NCI-H187 treated with DMSO at 0.1 percent for 48 hours (cell line): ENCODE measurements at regions not wholly inside any gene's neighbourhood (a gene's known extent, or its start where the extent isn't known, plus 50 kb on each side); places are given as distances from the start of the nearest gene placed in this dataset.

Experiments used
- DNase-seq: peaks from one replicate; lab custom pipeline; 2025; lab: John Stamatoyannopoulos, UW

GRCh38 chr4:37073226-37073840 lies 171.2 kb upstream of the NWD2 start:
- no peak for DNase-seq

- DNase-seq = no peak
Observed at GRCh38 chr4:37082912-37083311, 161.6 kb upstream of the NWD2 start.

GRCh38 chr4:37095925-37096324 lies 148.6 kb upstream of the NWD2 start:
- DNase-seq = no peak

- no peak for DNase-seq
Observed at GRCh38 chr4:37101182-37101581, 143.4 kb upstream of the NWD2 start.

DNA sequence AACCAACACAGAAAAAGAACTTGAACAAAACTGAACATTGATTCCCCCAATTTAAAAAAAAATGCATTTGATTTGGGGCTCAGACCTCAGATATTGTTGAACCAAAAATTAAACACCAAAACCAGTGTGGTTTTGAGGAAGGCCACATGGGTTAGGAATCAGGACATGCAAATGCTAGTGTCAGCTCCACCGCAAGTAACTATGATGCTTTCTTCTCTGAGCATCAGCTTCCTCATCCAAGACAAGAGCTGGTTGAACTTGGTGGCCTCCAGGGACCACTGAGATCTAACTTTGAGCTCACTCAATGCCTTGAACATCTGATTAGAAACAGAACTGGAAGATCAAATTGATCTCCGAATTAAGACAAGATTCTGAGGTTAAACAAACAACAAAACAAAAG lies 142.9 kb upstream of the NWD2 start:
- no peak for DNase-seq

DNA sequence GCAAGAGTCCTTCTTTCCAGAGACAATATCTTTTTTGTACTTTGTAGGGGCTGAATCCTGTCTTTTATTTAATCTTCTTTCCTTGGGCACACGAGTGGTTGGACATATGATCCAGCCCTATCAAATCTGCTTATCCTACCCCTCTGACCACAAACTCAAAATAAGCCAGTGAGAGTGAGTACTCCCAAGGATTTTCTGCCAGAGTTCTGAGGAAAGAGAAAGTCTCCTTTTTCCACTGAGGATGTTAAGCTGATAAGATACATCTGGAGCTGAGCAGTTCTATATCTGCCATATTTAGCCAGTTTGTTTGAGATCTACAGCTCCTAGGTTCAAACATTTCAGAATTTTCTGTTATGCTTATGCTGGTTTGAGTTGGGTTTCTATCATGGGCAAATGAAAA lies 134.8 kb upstream of the NWD2 start:
- no peak for DNase-seq

GRCh38 chr4:37124800-37125199 lies 119.7 kb upstream of the NWD2 start:
- no peak for DNase-seq

DNA sequence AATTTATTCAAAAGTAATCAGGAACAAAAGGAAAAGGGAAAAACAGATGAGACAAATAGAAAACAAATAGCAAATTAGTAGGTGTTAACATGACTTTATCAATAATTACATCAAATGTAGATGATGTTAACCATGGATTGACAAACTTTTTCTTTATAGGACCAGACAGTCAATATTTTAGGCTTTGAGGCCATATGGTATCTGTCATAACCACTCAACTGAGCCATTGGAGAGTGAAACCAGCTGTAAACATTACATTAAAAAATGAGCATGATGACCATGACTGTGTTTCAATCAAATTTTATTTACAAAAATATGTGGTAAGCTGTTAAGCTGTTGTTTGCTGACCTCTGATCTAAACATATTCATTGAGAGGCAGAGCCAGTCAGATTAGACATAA lies 118.5 kb upstream of the NWD2 start:
- DNase-seq = no peak

GRCh38 chr4:37130465-37130864 lies 114.1 kb upstream of the NWD2 start:
- no peak for DNase-seq

DNA sequence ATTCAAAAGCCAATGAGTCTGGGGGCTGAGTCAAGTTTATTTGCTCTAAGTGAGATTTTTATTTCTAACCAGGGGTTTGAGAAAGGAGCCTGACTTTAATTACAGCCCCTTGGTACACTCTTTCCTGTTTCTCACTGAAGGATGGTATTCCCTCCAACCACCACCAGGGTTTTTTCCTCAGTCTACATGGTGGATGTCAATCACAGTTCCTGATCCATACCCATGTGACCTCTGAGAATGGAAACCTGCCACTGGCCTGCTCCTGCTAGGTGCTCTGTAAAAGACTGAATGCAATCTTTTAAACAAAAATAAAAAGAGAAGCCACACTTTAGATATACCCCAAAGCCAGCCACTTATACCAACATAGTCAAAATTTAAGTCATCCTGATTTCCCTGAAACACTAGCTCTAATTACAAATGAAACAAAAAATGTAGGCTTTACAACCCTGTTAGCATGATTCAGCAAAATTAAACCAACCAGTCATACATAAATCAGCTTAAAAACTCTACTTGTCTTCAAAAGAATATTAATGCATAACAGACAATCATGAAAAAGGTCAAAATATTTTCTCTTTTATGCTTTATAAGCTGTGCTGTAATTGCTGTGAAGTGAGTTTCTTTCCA lies 112.1 kb upstream of the NWD2 start:
- no peak for DNase-seq

DNA sequence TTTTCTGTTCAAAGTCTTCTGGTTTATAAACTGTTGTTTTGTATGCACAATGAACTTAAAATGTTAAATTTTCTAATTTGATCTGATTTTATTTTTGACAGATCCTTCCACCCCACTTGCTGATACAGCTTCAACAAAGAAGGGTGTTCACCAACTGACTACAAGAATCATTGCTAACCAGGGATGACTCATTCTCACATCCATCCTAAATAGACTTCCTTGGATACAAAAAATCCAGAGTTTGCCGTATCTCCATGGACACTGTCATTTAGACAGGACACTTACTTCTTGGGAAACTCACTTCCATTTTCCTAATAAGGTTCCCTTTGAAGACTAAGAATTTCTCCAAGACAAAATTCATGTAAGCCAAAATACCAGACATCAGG lies 111.6 kb upstream of the NWD2 start:
- DNase-seq = no peak

DNA sequence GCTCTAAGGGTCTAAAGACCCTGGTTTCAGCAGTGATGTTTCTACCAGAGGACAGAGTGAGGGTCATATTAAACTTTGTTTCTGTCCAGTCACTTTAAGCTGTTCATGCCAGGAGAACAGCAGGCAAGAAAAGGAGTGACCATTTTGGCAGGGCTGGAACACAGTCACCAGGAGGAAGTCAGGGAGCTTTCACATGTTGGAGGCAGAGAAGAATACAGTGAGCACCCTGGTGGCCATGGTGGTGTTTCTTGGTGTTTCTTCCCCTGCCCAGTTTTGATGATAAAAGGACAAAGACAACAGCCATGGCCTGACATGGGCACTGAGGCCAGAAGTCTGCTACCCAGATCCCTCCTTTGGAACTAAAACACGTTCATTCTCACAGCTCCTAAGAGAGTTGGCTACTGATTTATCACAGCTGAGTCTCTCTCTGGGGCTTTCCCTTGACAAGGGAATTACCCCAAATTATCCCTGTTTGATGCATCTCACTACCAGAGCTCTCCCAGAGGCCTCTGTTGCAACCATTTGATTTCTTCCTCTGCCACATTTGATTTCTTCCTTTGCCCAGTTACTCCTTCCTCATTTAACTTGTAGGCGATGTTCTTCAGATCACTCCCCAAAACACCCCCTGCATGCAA lies 106.4 kb upstream of the NWD2 start:
- no peak for DNase-seq

GRCh38 chr4:37138789-37139188 lies 105.8 kb upstream of the NWD2 start:
- no peak for DNase-seq

GRCh38 chr4:37139987-37140386 lies 104.6 kb upstream of the NWD2 start:
- no peak for DNase-seq

DNA sequence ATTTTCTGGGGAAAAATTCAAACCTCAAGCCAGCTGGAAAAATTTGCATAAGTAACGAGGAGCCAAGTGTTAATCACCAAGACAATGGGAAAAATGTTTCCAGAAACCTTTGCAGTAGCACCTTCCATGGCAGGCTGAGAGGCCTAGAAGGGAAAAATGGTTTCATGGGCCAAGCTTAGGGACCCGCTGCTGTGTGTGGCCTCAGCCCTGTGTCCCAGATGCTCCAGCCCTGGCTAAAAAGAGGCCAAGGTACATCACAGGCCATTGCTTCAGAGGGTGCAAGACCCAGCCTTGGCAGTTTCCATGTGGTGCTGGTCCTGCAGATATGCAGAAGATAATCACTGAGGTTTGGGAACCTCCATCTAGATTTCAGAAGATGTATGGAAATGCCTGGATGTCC lies 98.3 kb upstream of the NWD2 start:
- no peak for DNase-seq

DNA sequence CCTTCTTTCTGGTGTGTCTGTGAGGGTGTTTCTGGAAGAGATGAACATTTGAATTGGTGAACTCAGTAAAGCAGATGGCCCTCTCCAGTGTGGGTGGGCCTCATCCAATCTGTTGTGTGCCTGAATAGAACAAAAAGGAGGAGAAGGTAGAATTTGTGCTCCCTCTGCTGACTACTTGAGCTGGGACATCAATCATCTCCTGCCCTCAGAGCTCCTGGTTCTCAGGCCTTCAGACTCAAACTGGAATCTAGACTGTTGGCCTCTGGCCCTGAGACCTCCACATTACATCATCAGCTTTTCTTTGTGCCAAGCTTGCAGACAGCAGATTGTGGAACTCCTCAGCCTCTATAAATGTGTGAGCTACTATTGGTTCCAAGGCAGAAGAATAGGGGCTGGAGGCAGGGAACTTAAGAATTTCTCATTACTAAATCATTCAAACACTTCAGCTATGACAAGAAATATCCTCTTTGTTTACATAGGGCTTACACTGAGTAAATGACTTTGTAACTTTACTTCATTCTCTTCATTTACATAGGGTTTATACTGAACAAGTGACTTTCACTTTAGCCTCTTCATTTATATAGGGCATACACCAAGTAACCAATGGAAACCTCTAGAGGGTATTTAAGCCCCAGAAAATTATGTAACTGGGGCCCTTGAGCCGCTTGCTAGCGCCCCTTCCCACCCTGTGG lies 86.9 kb upstream of the NWD2 start:
- DNase-seq = no peak

DNA sequence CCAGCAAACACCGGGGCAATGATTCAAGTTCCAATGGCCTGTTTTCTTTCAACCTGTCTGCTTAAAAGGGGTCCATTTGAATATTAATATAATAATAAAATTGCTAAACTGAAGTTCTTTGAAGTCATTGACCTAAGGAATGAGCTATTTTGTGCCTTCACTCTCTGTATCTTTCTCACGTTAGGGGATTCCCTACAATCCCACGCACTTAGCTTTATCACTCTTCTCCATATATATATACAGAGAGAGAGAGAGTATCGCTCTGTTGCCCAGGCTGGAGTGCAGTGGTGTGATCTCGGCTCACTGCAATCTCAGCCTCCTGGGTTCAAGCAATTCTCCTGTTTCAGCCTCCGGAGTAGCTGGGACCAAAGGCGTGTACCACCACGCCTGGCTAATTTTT lies 83.9 kb upstream of the NWD2 start:
- DNase-seq = no peak

- DNase-seq = no peak
Observed at GRCh38 chr4:37165844-37166243, 78.7 kb upstream of the NWD2 start.

DNA sequence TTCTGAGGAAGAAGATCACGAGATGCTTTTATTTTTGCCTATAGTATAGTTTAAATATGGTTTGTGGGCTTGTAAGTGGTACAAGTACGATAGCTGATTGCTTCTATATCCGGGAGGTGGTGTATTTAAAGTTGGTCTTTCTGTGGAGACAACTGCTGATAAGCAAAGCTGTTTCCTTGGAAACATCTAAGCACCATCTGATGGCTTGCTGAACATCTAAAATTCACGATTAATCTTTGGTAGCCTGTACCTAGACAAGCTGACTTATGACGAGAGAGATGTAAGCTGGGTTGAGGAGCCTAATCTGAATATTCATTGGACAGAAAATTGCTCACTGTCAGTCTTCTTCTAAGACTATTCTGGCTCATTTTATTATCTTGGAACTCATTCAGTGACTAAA lies 74.6 kb upstream of the NWD2 start:
- no peak for DNase-seq

DNA sequence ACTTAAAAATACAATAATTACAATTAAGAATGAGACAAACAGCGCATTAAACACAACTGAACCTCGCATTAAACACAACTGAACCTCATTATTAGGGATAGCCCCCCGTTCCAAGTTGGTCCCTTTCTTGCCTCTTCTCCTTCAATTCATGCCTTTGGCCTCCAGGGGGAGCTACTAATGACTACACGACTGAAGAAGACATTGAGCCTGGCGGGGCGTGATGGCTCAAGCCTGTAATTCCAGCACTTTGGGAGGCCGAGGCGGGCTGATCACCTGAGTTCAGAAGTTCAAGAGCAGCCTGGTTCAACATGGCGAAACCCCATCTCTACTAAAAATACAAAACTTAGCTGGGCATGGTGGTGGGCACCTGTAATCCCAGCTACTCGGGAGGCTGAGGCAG lies 56.4 kb upstream of the NWD2 start:
- DNase-seq = no peak
